Subcutaneous abdominal adipose tissue (tissue), 5 donors: ENCODE measurements at regions not wholly inside any gene's neighbourhood (a gene's known extent, or its start where the extent isn't known, plus 50 kb on each side); places are given as distances from the start of the nearest gene placed in this dataset.

Experiments
- H3K27ac ChIP-seq: one replicate; pipeline ENCODE4 v1.7.0; 2013; ENCODE audit warnings: low read depth, mild to moderate bottlenecking, inconsistent platforms, low read length, moderate library complexity
- H3K27me3 ChIP-seq, 5 donors: one replicate each; pipeline ENCODE4 v1.7.0; 2013; ENCODE audit warnings: low read length in 5 of 5, inconsistent platforms in 1 of 5; ENCODE audit not compliant: control insufficient read depth in 5 of 5, insufficient read depth in 4 of 5
- H3K36me3 ChIP-seq, 5 donors: one replicate each; pipeline ENCODE4 v1.7.0; 2013; ENCODE audit warnings: low read length in 5 of 5; ENCODE audit not compliant: control insufficient read depth in 5 of 5, insufficient read depth in 5 of 5
- H3K4me1 ChIP-seq, 5 donors: one replicate each; pipeline ENCODE4 v1.7.0; 2013; ENCODE audit warnings: low read length in 5 of 5, mild to moderate bottlenecking in 3 of 5, moderate library complexity in 1 of 5; ENCODE audit not compliant: control insufficient read depth in 5 of 5, insufficient read depth in 5 of 5
- H3K4me3 ChIP-seq, 5 donors: one replicate each; pipeline ENCODE4 v1.7.0; 2013; ENCODE audit warnings: low read length in 5 of 5, low read depth in 1 of 5
- H3K9ac ChIP-seq, 5 donors: one replicate each; pipeline ENCODE4 v1.7.0; 2013; ENCODE audit warnings: low read length in 5 of 5, mild to moderate bottlenecking in 4 of 5, moderate library complexity in 3 of 5
- H3K9me3 ChIP-seq, 5 donors: one replicate each; pipeline ENCODE4 v1.7.0; 2013; ENCODE audit warnings: low read length in 5 of 5; ENCODE audit not compliant: control insufficient read depth in 5 of 5
- donor health status: healthy.
- donor health status: healthy.
- donor health status: healthy.
- donor health status: healthy.
- donor health status: healthy.

- Histone ChIP-seq H3K9me3 (no peaks in the 10 kb centered on the region), H3K4me1 (peaks cover 5 to 7% (median 7%) of the 10 kb centered on the region in 5 donors)
Measured at GRCh38 chr2:41972819-41973218, 75.0 kb upstream of the PKDCC start.

GRCh38 chr2:41973871-41974270 lies 74.0 kb upstream of the PKDCC start:
- Histone ChIP-seq H3K4me3 (no peak overlapping the region), H3K27ac (no peak overlapping the region), H3K36me3 (no peaks in the 10 kb centered on the region), H3K27me3 (no peaks in the 10 kb centered on the region), H3K9me3 (no peaks in the 10 kb centered on the region), H3K4me1 (no peaks in the 10 kb centered on the region), H3K9ac (no peak overlapping the region)

More at GRCh38 chr2:41972819-41973218, 75.0 kb upstream of the PKDCC start:
- H3K27ac ChIP-seq: no peak overlapping the region
- H3K27me3 ChIP-seq: no peaks in the 10 kb centered on the region
- H3K9ac ChIP-seq: no peak overlapping the region
- no peak overlapping the region for H3K4me3 ChIP-seq
- no peaks in the 10 kb centered on the region for H3K36me3 ChIP-seq

GRCh38 chr2:41981417-41981816 lies 66.4 kb upstream of the PKDCC start:
- Histone ChIP-seq H3K4me3 (no peak overlapping the region), H3K9me3 (no peaks in the 10 kb centered on the region), H3K27ac (no peak overlapping the region), H3K36me3 (no peaks in the 10 kb centered on the region), H3K4me1 (no peaks in the 10 kb centered on the region), H3K9ac (no peak overlapping the region), H3K27me3 (no peaks in the 10 kb centered on the region)

- H3K4me1 ChIP-seq: peaks cover 3 to 18% (median 17%) of the 10 kb centered on the region in 5 donors
- H3K27ac ChIP-seq: no peak overlapping the region
- no peaks in the 10 kb centered on the region for H3K9me3 ChIP-seq
- H3K9ac ChIP-seq: no peak overlapping the region
- H3K4me3 ChIP-seq: no peak overlapping the region
- H3K27me3 ChIP-seq: no peaks in the 10 kb centered on the region
- H3K36me3 ChIP-seq: no peaks in the 10 kb centered on the region
Measured at GRCh38 chr2:41985573-41986095, 62.2 kb upstream of the PKDCC start.

GRCh38 chr2:41989501-41990180 lies 58.2 kb upstream of the PKDCC start:
- H3K9ac ChIP-seq: no peak overlapping the region

GRCh38 chr2:41990245-41990644 lies 57.6 kb upstream of the PKDCC start:
- Histone ChIP-seq H3K4me1 (peaks cover 3 to 25% (median 22%) of the 10 kb centered on the region in 5 donors), H3K9ac (peak overlapping the region in 1 of 5 donors; percentile 37), H3K36me3 (no peaks in the 10 kb centered on the region), H3K9me3 (no peaks in the 10 kb centered on the region), H3K27ac (peak overlapping the region; percentile 75), H3K27me3 (no peaks in the 10 kb centered on the region), H3K4me3 (no peak overlapping the region)

More at GRCh38 chr2:41989501-41990180, 58.2 kb upstream of the PKDCC start:
- Histone ChIP-seq H3K4me3 (no peak overlapping the region), H3K27me3 (no peaks in the 10 kb centered on the region), H3K4me1 (peaks cover 3 to 25% (median 22%) of the 10 kb centered on the region in 5 donors), H3K9me3 (no peaks in the 10 kb centered on the region), H3K36me3 (no peaks in the 10 kb centered on the region), H3K27ac (peak overlapping the region; percentile 75)

- Histone ChIP-seq H3K27ac (peak overlapping the region; percentile 75), H3K9ac (no peak overlapping the region), H3K9me3 (no peaks in the 10 kb centered on the region), H3K36me3 (no peaks in the 10 kb centered on the region), H3K27me3 (no peaks in the 10 kb centered on the region), H3K4me3 (no peak overlapping the region), H3K4me1 (peaks cover 3 to 25% (median 22%) of the 10 kb centered on the region in 5 donors)
Measured at GRCh38 chr2:41990688-41991087, 57.1 kb upstream of the PKDCC start.

GRCh38 chr2:41992056-41992642 lies 55.7 kb upstream of the PKDCC start:
- no peak overlapping the region for H3K4me3 ChIP-seq
- peaks cover 3 to 25% (median 22%) of the 10 kb centered on the region in 5 donors for H3K4me1 ChIP-seq
- no peaks in the 10 kb centered on the region for H3K36me3 ChIP-seq

GRCh38 chr2:41992671-41993434 lies 55.0 kb upstream of the PKDCC start:
- Histone ChIP-seq H3K36me3 (no peaks in the 10 kb centered on the region), H3K9ac (no peak overlapping the region), H3K27me3 (no peaks in the 10 kb centered on the region), H3K4me3 (no peak overlapping the region), H3K9me3 (no peaks in the 10 kb centered on the region), H3K4me1 (peaks cover 3 to 27% (median 22%) of the 10 kb centered on the region in 5 donors), H3K27ac (no peak overlapping the region)

More at GRCh38 chr2:41992056-41992642, 55.7 kb upstream of the PKDCC start:
- Histone ChIP-seq H3K27me3 (no peaks in the 10 kb centered on the region), H3K27ac (no peak overlapping the region), H3K9me3 (no peaks in the 10 kb centered on the region), H3K9ac (no peak overlapping the region)
